Endothelial cell of umbilical vein (primary cell): ENCODE measurements at regions not wholly inside any gene's neighbourhood (a gene's known extent, or its start where the extent isn't known, plus 50 kb on each side); places are given as distances from the start of the nearest gene placed in this dataset.

ENCODE experiments used
- BruUV-seq: library from RNA; stranded (reverse); fragments of 400-500 nt; replicated peaks from 2 replicates; lab custom pipeline; 2021; lab: Mats Ljungman, UMichigan
- CTCF ChIA-PET: fragments of 300-600, 350-600 bp; sonication (Branson Sonifier 250); formaldehyde crosslinking; loops from one replicate; lab custom pipeline; 2021; ENCODE audit warnings: antibody characterized with exemption, inconsistent platforms; lab: Charles Lee
- POLR2A ChIA-PET: fragments of 300-600, 350-600 bp; sonication (Branson Sonifier 250); formaldehyde crosslinking; loops from one replicate; lab custom pipeline; 2021; ENCODE audit warnings: antibody characterized with exemption, inconsistent platforms; lab: Charles Lee
- DNase-seq: peaks from one replicate; pipeline ENCODE4 v3.0.0-alpha.2; 2011; ENCODE audit warnings: low read depth, low spot score
- FAIRE-seq: peaks from 2 replicates; lab custom pipeline; 2011; peaks lifted over from hg19 to GRCh38; lab: Jason Lieb, UNC
- H2AFZ ChIP-seq: 2 replicates; pipeline ENCODE4 v1.6.0; 2012; ENCODE audit warnings: low read depth, low read length, control low read depth, inconsistent platforms
- H3K27ac ChIP-seq: 2 replicates; pipeline ENCODE4 v1.5.1; 2011; ENCODE audit warnings: low read depth, mild to moderate bottlenecking, control low read depth, low read length, moderate library complexity; ENCODE audit not compliant: insufficient read depth
- H3K27me3 ChIP-seq, 2 experiments: 2 replicates each; pipeline versions ENCODE4 v1.6.0 to v1.6.1; 2011; ENCODE audit warnings: low read length in 2 of 2, mixed read lengths in 1 of 2; ENCODE audit not compliant: control insufficient read depth in 2 of 2, insufficient read depth in 2 of 2
- H3K36me3 ChIP-seq, 2 experiments: 2 replicates in 1 of 2; 3 replicates in 1 of 2; pipeline ENCODE4 v1.5.1; 2011; ENCODE audit warnings: low read length in 2 of 2, mild to moderate bottlenecking in 1 of 2, moderate library complexity in 1 of 2; ENCODE audit not compliant: control insufficient read depth in 2 of 2, insufficient read depth in 2 of 2; ENCODE audit errors: extremely low read depth in 1 of 2
- H3K4me1 ChIP-seq: 3 replicates; pipeline ENCODE4 v1.5.1; 2011; ENCODE audit warnings: mild to moderate bottlenecking, low read length; ENCODE audit not compliant: control insufficient read depth, insufficient read depth; ENCODE audit errors: extremely low read depth
- H3K4me2 ChIP-seq: 2 replicates; pipeline ENCODE4 v1.6.1; 2011; ENCODE audit warnings: low read length, control low read depth, mixed read lengths; ENCODE audit not compliant: insufficient read depth
- H3K4me3 ChIP-seq, 3 experiments: fragments of 200-600 bp in 1 of 3; sonication (generic), shearing (Covaris generic) in 1 of 3; replicated peaks in 1 of 3; 2 replicates each; pipeline ENCODE4 v1.5.1; 2011 to 2016; ENCODE audit warnings: control low read depth in 3 of 3, low read length in 3 of 3, mild to moderate bottlenecking in 2 of 3, inconsistent platforms in 1 of 3, low read depth in 1 of 3, moderate library complexity in 1 of 3; ENCODE audit not compliant: insufficient read depth in 1 of 3
- H3K79me2 ChIP-seq: 2 replicates; pipeline ENCODE4 v1.6.0; 2012; ENCODE audit warnings: low read length, inconsistent platforms; ENCODE audit not compliant: control insufficient read depth, insufficient read depth
- H3K9ac ChIP-seq: replicated peaks from 2 replicates; pipeline ENCODE3; 2011; ENCODE audit warnings: low read length, control low read depth; ENCODE audit not compliant: insufficient read depth; ENCODE audit errors: extremely low read depth
- H3K9me1 ChIP-seq: replicated peaks from 3 replicates; pipeline ENCODE4 v1.6.0; 2011; ENCODE audit warnings: mild to moderate bottlenecking, low read length; ENCODE audit not compliant: control insufficient read depth, insufficient read depth; ENCODE audit errors: extremely low read depth
- H3K9me3 ChIP-seq: replicated peaks from 2 replicates; pipeline ENCODE4 v1.5.1; 2012; ENCODE audit warnings: low read length, inconsistent platforms; ENCODE audit not compliant: control insufficient read depth, insufficient read depth
- H4K20me1 ChIP-seq: replicated peaks from 2 replicates; pipeline ENCODE3; 2011; ENCODE audit warnings: mild to moderate bottlenecking, low read length; ENCODE audit not compliant: control insufficient read depth, insufficient read depth; ENCODE audit errors: extremely low read depth
- CTCF ChIP-seq, 2 donors: IDR thresholded peaks; 1 replicate in 1 of 2; 2 replicates in 1 of 2; pipeline ENCODE4 v1.5.1; 2011; ENCODE audit warnings: low read length in 2 of 2, mild to moderate bottlenecking in 2 of 2, moderate library complexity in 2 of 2, control low read depth in 1 of 2, inconsistent platforms in 1 of 2, low read depth in 1 of 2; ENCODE audit not compliant: insufficient read depth in 1 of 2; ENCODE audit errors: extremely low read depth in 1 of 2
- EZH2 ChIP-seq: IDR thresholded peaks from 2 replicates; pipeline ENCODE4 v1.6.1; 2012; ENCODE audit warnings: borderline replicate concordance, low read depth, mild to moderate bottlenecking, moderate library complexity, low read length, inconsistent platforms; ENCODE audit not compliant: severe bottlenecking
- FOS ChIP-seq: IDR thresholded peaks from 2 replicates; pipeline ENCODE4 v1.6.1; 2011; ENCODE audit warnings: mild to moderate bottlenecking, low read length, moderate library complexity, borderline replicate concordance; ENCODE audit not compliant: insufficient read depth
- GATA2 ChIP-seq: IDR thresholded peaks from 2 replicates; pipeline ENCODE4 v1.7.0; 2011; ENCODE audit warnings: low read depth, mild to moderate bottlenecking, moderate library complexity, mixed read lengths, low read length; ENCODE audit not compliant: insufficient read length, insufficient read depth
- JUN ChIP-seq: IDR thresholded peaks from 2 replicates; pipeline ENCODE4 v1.6.1; 2011; ENCODE audit warnings: borderline replicate concordance, low read depth; ENCODE audit not compliant: insufficient read length, insufficient read depth
- MAX ChIP-seq: IDR thresholded peaks from 2 replicates; pipeline ENCODE4 v1.6.1; 2011; ENCODE audit not compliant: insufficient read depth, insufficient read length
- MYC ChIP-seq: IDR thresholded peaks from one replicate; pipeline ENCODE4 v1.6.1; 2011; ENCODE audit warnings: mild to moderate bottlenecking, low read depth, low read length
- POLR2A ChIP-seq: IDR thresholded peaks from 2 replicates; pipeline ENCODE4 v1.6.1; 2012; ENCODE audit warnings: low read depth, mild to moderate bottlenecking, control low read depth, low read length
- POLR2AphosphoS5 ChIP-seq: IDR thresholded peaks from 2 replicates; pipeline ENCODE4 v1.6.1; 2012; ENCODE audit warnings: low read depth, mild to moderate bottlenecking, control low read depth, low read length, moderate library complexity; ENCODE audit not compliant: insufficient read depth
- dilution Hi-C: fragments of 300-500 bp; cut with MboI; formaldehyde crosslinking; loops from one replicate; pipeline ENCODE4 v1.15.0; 2019; ENCODE audit warnings: low sequenced_read_pairs; ENCODE audit not compliant: extremely low pct_ligation_motif_present
- intact Hi-C: fragments of 100-400 bp; cut with micrococcal nuclease; formaldehyde crosslinking; loops from one replicate; pipeline ENCODE4 v1.10.0; 2022

- no peak for FAIRE-seq
- CTCF ChIA-PET: no interaction called here
- Histone ChIP-seq H3K27ac (no peak overlapping the region), H3K9me3 (no peaks in the 10 kb centered on the region), H3K9me1 (no peaks in the 10 kb centered on the region), H3K27me3 (no peaks in the 10 kb centered on the region), H3K36me3 (no peaks in the 10 kb centered on the region), H3K9ac (no peak overlapping the region), H3K4me1 (no peaks in the 10 kb centered on the region), H3K4me3 (no peak overlapping the region), H2AFZ (no peak overlapping the region), H3K4me2 (no peak overlapping the region), H4K20me1 (no peaks in the 10 kb centered on the region), H3K79me2 (no peaks in the 10 kb centered on the region)
- TF ChIP-seq POLR2AphosphoS5 (no peak), MYC (no peak), FOS (no peak), POLR2A (no peak), JUN (no peak), MAX (no peak), EZH2 (no peak), CTCF (IDR thresholded peaks at IDR 0.05; ENCODE audit: extremely low read depth in 1 of 2, insufficient read depth in 1 of 2, low read depth in 1 of 2, low read length in 2 of 2) (no peak), GATA2 (no peak)
- DNase-seq: no peak
- BruUV-seq: no TSS peak
- intact Hi-C loops (no loop called here), dilution Hi-C loops (no loop called here)
- POLR2A ChIA-PET: no interaction called here
Measured at GRCh38 chr13:100798739-100799361, 124.3 kb upstream of the TMTC4 start.
